Body of pancreas (tissue), 4 donors: ENCODE measurements at regions not wholly inside any gene's neighbourhood (a gene's known extent, or its start where the extent isn't known, plus 50 kb on each side); places are given as distances from the start of the nearest gene placed in this dataset.

Experiments
- POLR2A ChIP-seq, 3 donors: fragments of 450-650 bp; IDR thresholded peaks; one replicate each; pipeline ENCODE4 v1.6.1; 2016; ENCODE audit warnings: antibody characterized with exemption in 3 of 3, mild to moderate bottlenecking in 2 of 3
- TF ChIP-seq, protein P1 (sequence below), 7 experiments: fragments of 450-650 bp in 4 of 7; fragments of 200-600 bp in 3 of 7; sonication (generic) in 3 of 7; IDR thresholded peaks; one replicate each; pipeline ENCODE4 v1.5.1; 2016 to 2019; ENCODE audit warnings: antibody characterized with exemption in 7 of 7

DNA sequence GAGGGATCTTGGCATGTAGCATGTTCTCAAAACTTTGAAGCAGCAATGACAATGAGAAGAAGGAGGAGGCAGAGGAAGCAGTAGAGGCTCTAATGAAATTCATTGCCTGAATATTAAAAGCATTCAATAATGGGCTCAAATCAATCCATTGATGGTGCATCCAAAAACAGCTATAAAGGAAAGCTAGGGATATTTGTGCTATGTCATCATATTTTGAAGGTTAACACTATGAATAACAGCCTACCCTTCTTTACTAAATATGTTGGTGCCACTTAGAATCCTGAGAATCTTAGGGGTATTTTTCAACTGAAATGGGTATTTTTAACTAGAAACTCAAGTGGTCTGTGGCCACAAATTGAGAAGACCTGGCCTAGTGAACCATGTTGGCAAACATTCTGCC, 153.7 kb downstream of the SETD4 start:
- TF ChIP-seq, protein P1, sequence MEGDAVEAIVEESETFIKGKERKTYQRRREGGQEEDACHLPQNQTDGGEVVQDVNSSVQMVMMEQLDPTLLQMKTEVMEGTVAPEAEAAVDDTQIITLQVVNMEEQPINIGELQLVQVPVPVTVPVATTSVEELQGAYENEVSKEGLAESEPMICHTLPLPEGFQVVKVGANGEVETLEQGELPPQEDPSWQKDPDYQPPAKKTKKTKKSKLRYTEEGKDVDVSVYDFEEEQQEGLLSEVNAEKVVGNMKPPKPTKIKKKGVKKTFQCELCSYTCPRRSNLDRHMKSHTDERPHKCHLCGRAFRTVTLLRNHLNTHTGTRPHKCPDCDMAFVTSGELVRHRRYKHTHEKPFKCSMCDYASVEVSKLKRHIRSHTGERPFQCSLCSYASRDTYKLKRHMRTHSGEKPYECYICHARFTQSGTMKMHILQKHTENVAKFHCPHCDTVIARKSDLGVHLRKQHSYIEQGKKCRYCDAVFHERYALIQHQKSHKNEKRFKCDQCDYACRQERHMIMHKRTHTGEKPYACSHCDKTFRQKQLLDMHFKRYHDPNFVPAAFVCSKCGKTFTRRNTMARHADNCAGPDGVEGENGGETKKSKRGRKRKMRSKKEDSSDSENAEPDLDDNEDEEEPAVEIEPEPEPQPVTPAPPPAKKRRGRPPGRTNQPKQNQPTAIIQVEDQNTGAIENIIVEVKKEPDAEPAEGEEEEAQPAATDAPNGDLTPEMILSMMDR (IDR thresholded peaks at IDR 0.05), result no peak
- no peak for TF ChIP-seq POLR2A (IDR thresholded peaks at IDR 0.05)
